ENCODE measurements at regions not wholly inside any gene's neighbourhood (a gene's known extent, or its start where the extent isn't known, plus 50 kb on each side); places are given as distances from the start of the nearest gene placed in this dataset.

DNA sequence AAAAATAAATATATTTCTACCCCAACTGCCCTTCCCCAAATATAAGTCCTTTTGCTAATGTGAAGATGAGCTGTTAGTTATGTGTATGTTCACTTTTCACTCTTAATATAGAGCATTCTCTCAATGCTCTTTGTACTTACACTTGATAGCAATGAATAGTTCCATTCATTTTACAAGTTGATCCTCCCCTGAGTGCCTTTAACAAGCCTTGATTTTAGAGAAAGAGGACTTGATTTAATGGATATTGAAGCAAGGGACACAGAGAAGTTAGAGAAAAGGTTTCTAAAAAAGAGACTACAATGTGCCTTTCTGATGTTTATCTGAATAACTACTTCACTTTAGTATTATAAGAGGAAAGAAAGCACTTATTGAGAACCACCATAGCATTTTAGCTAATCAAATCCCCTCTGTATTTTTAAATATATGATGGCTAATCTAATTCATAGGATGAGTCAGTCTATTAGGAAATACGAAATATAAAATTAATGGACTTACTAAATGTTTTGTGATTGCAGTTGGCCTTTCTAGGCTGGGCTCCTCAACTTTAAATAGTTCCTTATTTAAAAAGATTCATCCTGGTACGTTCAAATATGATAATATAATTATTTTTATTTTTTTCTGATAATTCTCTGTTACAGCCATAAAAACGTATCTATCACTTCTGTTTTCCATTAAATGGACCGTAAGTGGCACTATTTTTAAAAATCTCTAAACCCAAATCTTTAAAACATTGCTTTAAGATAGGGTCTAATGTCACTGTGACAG lies 1097.8 kb upstream of the SLC10A2 start:
- no peak for DNase-seq

DNA sequence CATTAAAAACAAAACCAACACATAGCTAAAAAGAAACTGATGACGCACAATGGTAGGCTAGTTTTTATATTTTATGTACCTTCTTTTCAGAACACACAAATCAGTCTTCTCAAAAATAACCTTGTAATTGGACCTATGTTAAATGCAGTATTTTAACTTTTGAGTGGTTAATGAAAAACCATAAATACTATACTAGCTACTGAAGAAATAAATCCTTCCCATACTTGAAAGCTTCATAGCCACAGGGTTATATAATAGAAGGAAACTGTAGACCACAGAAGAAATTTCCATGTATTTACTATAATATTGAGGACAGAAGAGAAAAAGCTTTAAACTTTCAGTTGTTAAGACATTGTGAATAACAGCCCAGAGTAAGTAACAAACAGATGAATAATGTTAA lies 1094.3 kb upstream of the SLC10A2 start:
- no peak for DNase-seq

DNA sequence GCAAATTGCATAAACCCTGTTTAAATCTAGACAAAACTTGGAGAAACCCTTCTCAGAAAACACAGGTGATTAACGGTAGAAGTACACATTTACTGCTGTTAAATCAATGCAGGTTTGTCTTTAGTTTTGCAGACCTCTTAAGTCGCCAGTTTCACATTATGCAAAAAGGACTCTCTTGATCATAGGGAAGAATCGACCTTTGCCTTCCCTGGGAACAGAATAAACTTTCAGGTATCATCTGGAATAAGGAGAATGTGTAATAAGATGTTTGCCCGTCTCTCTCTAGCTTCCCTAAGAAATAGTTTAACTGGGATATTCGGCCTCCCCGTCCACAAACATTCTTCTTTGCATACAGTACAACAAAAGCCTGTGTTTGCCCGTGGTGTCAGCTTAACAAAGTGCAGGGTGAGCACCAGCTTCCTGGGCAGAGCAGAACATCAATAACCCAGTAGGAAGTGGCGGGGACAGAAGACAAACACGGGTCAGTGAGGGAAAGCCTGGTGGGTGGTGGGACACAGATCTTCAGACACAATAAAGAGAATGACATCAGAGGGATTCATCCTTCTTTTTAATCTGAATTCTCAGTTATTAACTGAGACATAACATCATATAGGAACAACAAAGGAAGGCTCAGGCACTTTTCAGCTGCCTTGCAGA lies 1077.7 kb upstream of the SLC10A2 start:
- DNase-seq: no peak

DNA sequence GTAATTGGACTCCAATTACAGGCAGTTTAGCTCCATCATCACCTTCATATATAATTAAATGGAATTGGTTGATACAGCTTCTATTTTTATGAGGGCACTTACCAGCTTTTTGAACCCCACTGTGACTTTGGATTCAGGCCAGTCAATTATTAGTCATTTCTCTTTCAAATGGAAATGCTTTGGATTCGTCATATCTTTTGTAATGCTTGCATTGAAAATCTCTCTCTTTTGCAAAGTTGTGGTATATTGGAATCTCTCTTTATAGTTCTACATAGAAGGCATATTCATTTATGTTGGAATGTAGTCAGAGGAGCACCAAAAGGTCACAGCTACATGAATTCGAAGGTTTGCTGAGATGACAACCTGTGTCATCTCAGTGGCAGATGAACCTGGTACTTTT lies 1074.3 kb upstream of the SLC10A2 start:
- DNase-seq: no peak

DNA sequence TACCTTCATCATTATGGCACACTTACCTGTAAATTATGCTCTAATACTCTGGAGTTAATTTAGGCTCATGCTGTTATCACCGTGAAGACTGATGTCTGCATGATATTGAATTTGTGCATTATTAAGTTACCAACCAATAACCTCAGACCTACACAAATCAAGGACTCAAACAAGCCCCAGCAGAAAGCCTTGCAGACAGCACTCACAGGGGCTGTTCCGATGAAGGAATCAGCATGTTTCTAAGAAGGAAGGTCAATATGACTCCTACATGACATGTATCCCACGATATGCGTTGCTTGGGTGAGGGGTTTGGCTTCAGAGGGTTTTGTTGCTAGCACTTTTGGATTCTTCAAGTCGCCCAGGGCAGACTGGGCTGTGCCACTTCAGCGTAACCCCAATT lies 1071.2 kb upstream of the SLC10A2 start:
- no peak for DNase-seq

DNA sequence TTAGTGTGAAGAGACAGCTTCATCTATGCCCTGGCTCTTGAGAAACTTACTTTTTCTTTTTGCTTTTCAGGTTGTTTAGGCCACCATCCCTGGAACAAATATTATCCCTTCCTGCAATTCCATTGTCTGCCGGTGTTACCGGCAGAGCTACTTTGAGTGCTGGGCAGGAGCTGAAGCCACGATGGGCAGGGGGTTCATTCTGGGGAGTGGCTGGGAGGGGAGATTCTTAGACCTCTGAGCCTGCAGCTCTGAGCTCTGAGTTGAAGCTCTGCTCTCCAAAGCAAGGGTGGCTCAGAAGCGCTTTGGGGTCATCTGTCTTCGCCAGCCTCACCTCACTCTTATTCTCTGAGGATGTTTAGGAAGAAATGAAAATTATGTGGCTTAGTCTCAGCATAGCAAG lies 1066.6 kb upstream of the SLC10A2 start:
- no peak for DNase-seq

DNA sequence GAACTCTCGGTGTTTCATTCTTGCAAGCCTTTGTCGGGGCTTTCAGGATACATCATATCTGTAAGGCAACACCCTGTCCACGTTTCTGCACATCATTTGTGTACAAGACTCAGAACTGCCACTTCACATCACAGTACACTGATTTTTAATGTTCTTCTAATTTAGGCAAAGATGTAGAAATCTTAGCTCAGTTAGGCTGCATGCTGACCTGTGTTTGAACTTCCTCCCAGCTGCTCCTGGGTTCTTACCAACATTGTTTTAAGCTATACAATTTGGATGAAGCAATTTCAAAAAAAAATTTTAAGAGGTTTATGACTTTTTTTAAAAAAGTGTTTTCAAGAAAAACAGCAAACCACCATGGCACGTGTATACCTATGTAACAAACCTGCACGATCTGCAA lies 1047.9 kb upstream of the SLC10A2 start:
- no peak for DNase-seq

DNA sequence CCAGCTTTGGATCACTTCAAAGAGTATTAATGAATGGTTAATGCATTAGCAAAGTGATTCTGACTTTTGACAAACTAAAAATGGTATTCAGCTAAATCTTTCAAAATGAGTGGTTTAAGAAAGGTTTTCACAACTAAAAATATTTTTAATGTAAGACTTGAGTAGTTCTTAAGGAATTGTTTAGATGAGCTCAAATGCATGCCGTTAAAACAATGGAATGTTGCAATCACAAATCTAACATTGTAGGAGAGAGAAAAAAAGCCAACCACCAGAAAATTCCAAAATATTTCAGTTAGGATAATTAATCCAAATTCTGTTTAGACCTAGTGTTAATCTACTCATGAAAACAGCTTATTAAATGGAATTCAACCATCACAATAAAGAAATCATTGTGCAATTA lies 1044.8 kb upstream of the SLC10A2 start:
- DNase-seq: no peak

DNA sequence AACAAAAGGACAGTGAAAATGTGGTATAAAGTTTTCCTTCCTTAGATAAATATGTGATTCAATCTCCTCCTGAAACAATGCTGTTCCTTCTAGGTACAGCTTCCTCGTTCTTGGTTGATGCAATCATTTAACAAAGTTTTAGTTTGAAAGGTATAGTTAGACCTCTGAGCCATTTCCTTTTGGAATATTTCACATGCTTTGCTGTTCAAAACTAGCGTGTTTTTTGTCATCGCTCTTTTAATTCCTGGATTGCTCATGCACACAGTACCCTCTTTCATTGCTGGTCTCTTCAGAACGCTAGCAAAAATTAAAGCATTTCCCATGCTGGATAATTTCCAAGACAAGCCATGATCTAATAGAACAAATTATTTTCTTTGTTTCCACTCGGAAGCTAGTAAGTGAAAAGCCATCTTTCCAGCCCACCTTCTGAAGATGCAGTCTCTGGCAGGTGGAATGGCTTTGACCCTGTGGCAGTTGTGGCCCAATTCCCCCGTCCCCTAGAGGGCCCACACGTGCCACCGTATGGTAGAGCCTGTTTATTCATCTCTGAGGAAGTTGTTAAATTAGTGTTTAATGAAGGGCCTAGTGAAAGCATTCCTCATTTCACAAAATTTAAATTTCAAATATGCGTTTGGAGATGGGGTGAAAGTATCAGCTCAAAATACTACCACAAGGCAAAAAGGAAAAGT lies 1040.6 kb upstream of the SLC10A2 start:
- no peak for DNase-seq

DNA sequence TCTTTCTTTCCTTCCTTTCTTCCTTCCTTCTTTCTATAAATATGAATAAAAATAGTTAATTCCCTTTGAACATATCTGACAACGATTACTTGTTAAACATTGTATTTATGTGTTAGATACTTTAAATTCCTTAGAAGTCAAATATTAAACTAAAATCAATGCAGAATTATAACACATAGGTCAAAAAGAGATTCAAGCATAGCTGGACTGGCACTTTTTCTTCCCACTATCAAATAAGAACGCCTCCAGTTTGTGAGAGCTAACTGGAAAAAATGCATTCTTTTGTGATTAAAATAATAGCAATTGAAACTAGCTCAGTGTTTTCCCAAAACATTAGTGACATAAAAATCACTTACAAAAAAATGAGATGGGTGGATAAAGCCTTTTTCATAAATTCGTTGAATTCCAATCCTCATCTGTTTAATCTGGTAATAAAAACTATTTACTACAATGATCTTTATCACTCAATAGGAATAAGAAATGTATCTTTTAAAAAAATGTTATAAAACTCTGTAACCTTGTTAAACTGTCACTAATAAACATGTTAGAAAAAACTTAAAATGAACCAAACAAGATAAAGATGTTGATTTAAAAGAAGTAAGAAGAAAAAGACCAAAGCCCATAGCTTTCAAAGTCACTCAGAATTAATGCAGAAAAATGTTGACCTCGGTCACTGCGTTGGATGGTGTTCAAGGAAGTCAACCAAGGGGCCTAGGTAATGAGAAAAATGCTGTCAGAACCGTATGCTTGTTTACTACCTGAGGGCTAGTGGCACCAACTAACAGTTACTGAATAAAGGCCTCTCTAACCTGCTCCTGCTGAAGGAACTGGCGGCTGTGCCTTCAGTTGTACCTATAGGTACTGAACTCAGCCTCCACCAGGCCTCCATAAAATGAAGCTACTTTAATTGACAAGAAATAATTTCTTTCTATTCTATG lies 1039.5 kb upstream of the SLC10A2 start:
- no peak for DNase-seq

DNA sequence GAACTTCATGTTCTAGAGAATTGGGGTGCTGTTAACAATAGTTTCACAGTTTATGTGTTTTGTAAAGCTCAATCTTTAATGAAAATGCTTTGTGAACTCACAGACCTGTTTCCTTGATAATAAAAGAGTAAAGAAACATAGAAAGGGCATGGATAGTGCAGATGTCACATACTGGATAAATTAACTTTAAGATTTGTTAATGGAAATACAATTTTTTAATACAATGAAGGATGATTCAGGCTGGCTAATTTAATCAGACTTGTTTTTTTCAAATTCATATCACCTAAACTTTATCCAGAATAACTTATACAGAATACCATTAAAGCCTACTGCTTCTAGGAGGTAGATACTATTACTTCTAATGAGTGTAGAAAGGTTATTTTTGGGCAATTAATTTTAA lies 1033.5 kb upstream of the SLC10A2 start:
- DNase-seq: no peak

DNA sequence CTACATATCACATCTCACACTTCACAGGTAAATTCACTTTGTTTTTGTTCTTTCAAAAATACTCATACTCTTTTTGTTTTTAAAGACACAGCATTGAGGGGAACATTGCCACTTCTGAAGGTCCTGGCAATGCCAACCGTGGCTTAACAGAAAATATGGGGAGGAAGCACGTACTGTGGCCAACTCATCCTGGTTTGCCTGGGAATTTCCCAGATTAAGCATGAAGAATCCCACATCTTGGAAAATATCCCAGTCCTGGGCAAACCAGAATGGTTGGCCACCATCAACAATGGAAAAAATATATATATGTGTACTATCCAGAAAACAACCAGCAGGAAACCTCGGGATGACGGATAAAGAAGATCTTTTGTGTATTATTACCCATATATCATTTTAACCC lies 1032.2 kb upstream of the SLC10A2 start:
- no peak for DNase-seq

DNA sequence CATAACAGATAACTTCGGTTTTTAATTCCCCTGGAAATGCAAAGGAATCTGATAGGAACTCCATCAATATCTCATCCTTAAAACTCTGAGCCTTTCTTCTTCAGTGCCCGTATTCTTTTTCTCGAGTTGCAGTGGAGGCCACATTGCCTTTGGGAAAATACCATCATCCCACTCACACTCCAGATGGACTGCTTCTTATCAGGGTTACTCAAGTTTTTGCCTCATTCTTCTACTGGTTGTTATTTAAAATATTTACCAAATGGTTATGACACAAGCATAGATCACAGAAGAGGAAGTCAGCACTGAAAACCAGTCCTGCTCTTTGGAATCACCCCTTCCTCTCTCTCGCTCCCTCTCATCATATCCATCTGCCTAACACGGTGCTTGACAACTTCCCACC lies 1020.5 kb upstream of the SLC10A2 start:
- DNase-seq: no peak

DNA sequence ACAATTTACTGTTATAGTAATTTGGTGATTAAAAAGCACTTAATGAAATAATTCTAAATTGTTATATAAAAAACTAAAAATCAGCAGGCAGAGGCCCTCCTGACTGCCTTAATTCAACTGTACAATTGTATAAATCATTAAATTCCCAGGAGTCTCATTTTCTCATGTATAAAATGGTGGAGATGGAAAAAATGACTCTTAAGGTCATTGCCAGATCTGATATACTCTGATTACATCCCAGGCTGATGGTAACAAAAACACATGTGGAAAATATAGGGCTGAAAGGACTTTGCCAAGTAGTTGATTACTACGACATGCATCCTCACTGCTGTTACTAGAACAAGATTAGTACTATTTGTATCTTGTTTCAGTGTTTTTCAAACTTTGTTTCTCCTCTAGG lies 1020.0 kb upstream of the SLC10A2 start:
- DNase-seq: no peak

DNA sequence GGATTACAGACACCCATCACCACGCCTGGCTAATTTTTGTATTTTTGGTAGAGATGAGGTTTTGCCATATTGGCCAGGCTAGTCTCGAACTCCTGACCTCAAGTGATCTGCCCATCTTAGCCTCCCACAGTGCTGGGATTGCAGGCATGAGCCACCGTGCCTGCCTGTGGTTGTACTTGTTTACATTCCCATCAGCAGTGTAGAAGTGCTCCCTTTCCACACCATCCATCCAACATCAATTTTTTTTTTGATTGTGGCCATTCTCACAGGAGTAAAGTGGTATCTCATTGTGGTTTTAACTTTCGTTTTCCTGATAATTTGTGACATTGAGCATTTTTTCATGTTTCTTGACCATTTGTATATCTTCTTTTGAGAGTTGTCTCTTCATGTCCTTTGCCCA lies 1019.4 kb upstream of the SLC10A2 start:
- DNase-seq: no peak

DNA sequence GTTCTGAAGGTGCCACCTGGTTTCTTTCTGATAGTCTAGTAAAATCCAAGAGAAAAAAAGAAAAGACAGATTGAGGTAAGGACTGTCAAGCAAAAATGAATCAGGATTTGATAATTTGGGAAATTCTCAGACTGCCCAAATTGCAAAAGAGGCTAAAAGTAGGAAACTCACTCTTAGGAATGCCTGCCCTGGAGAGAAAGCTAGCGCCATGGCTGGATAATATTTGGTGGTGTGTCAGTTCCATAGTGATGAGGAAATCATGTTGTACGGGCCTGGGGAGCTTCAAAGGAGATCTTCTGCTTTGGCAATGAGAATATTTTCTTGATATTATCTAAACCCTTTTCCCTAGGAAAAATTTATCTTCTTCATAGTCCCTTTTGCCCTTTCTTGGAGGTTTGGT lies 1008.1 kb upstream of the SLC10A2 start:
- DNase-seq: no peak

DNA sequence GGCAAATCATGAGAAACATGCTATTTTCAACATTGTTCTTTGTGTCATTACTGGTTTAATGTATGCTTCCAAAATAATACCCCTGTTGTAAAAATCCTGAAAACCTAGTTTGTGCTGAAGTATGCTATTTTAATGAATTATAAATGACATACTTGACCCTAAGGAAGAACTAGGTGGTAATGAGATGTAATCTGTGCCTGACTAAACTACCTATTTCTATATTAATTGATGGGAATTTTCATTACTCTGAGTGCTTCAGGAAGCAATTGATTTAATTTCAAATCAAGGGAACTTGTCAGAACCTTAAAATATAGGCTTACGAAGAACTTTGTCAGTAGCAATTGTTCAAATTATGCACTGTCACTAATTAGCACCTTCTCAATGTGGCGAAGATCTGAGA lies 1005.6 kb upstream of the SLC10A2 start:
- no peak for DNase-seq

DNA sequence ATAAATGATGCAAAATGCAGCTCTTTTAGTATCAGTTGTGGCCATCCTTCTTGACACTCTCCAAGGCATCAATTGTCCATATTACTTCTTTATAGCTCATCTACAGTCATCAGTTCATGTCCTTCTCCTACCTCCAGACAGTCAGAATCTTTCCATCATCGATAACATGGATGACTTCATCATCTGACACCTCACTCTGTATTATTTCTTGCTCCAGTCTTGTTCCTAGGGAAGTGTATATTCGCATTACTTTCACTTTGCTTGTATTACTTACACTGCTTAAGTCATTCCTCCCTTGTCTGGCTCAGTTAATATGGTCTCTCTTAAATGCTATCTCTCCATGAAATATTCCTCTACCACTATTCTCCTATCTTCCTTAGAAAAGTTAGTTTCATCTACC lies 999.1 kb upstream of the SLC10A2 start:
- DNase-seq: no peak

DNA sequence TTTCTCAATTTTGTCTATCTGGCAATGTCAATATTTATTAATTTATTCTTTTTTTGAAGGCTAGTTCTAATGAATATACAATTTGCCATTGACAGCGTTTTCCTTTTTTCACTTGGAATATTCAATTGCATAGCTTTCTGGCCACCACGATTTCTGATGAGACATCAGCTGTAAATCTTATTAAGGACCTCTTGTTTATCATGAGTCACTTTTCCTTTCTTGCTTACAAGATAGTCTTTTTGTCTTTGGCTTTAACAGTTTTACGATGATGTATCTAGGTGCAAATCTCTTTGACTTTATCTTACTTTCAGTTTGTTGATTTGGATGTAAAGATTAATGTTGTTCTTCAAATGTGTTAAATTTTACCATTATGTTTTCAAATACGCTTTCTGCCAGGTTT lies 991.6 kb upstream of the SLC10A2 start:
- no peak for DNase-seq

DNA sequence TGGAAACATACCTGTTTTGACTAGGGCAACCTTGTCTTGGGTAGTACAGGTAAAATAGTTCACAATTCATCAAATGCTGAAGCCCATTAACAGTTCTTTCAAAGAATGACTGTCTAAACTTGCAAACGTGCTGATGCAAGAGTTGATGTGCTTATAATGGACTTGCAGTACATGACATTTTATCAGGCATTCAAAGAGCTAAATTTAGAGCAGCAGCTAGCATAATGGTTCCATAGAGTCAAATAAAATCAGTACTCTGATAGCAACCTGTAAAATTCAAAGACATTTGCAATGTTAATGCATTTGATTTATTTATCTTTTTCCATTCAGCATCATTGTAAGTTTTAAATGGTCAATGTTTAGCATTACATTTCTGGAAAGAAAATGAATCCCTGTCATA lies 979.7 kb upstream of the SLC10A2 start:
- DNase-seq: no peak

DNA sequence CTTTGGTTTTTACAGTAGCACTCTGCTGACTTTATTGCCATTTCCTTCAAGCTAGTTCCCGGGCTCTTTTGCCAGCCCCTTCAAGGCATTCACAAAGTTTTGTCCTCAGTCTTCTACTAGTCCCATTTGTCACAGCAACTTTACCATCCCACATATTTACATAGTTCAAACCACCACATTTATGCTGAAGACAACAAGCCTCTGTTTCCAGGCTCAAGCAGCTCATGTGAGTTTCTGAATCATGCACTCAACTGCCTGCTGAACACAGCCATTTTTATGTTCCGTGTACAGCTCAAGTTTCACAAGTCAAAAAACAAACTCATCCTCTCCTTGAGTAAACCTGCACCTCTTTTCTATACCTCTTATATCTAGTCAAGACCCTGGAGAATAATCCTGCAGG lies 977.0 kb upstream of the SLC10A2 start:
- no peak for DNase-seq

DNA sequence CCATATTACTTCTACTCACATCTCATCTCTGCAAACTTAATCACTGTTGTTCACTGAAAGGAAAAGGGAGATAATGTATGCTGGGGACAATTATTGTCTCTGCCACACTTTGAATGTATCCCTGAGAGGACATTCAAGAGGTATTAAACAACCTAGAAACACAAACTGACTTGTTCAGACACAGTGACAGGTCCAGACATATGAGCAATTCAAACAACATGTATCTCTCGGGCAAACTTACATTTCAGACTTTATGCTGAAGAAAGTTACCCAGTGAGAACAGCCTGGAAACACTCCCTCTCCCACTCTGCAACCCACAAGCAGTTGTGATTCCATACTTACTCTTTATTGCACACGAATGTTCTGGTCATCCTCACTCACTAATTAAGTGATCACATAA lies 968.7 kb upstream of the SLC10A2 start:
- DNase-seq: no peak

DNA sequence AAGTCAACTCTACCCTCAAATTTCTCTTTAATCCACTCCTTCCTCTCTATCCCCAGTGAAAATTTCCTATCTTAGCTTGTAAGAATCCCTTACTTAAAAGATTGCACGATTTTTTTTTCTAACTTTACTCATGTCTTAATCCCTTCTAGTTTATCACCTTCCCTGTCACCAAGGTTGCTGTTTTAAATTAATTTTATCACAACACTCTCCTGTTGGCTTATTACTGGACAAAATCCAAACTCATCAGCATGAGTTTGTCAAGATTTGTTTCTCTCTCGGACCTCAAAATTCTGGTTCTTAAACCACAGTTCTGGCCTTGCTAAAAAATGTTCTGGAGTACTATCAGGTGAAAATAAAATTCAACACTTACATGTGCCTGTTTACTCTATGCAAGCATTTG lies 959.1 kb upstream of the SLC10A2 start:
- no peak for DNase-seq
